Ovary (tissue), 7 donors: ENCODE measurements at regions not wholly inside any gene's neighbourhood (a gene's known extent, or its start where the extent isn't known, plus 50 kb on each side); places are given as distances from the start of the nearest gene placed in this dataset.
"Not testable (repeated sequence)": the region's sequence is repeated elsewhere in the genome, so short reads cannot be mapped to it uniquely, and the experiment has no call there.

Experiments
- DNase-seq, 5 donors: peaks; one replicate each; pipeline ENCODE4 v3.0.0-alpha.2; 2019 to 2020
- H3K27ac ChIP-seq, 2 donors: fragments of 200-600 bp; one replicate each; pipeline versions ENCODE4 v1.5.1 to v1.8.0; 2019 to 2022
- H3K27me3 ChIP-seq: fragments of 200-600 bp; one replicate; pipeline ENCODE4 v1.8.0; 2022
- H3K36me3 ChIP-seq: fragments of 200-600 bp; sonication (generic); one replicate; pipeline ENCODE4 v1.5.1; 2019
- H3K4me1 ChIP-seq: one replicate; pipeline ENCODE4 v1.8.1; 2013; ENCODE audit warnings: mild to moderate bottlenecking, moderate library complexity; ENCODE audit not compliant: insufficient read depth
- H3K4me3 ChIP-seq: fragments of 200-600 bp; sonication (generic); one replicate; pipeline ENCODE4 v1.5.1; 2017
- H3K9me3 ChIP-seq, 2 donors: fragments of 200-600 bp in 1 of 2; sonication (generic) in 1 of 2; one replicate each; pipeline versions ENCODE4 v1.5.1 to v1.8.1; 2013 to 2019; ENCODE audit warnings: mild to moderate bottlenecking in 1 of 2, moderate library complexity in 1 of 2
- EP300 ChIP-seq: sonication (generic); formaldehyde crosslinking; IDR thresholded peaks from one replicate; pipeline ENCODE4 v1.6.1; 2017; ENCODE audit warnings: antibody characterized with exemption
- POLR2A ChIP-seq: fragments of 450-650 bp; IDR thresholded peaks from one replicate; pipeline ENCODE4 v1.6.1; 2017; ENCODE audit warnings: antibody characterized with exemption, mild to moderate bottlenecking, moderate library complexity
- WGBS, 3 donors: extraction: QIAGEN DNeasy Blood & Tissue Kit in 1 of 3; methylation state at CpG; one replicate each; pipeline versions ENCODE4 v1.1.5 to v1.1.7; 2013 to 2017; 5-methylcytosine and 5-hydroxymethylcytosine counted together
- intact Hi-C, 4 donors: fragments of 100-400 bp; cut with DNase I; formaldehyde crosslinking; loops; one replicate each; pipeline versions ENCODE4 v1.11.0 to v1.15.1; 2022 to 2023
- TF ChIP-seq, protein P1 (sequence below), 3 donors: fragments of 450-650 bp in 2 of 3; fragments of 200-600 bp in 1 of 3; IDR thresholded peaks; one replicate each; pipeline versions ENCODE4 v1.5.1 to v1.8.0; 2016 to 2022; ENCODE audit warnings: antibody characterized with exemption in 3 of 3, mild to moderate bottlenecking in 1 of 3
- donor health status: DM: no; HTN: no; CAD: no; lungs with moderate emphysema.
- donor health status: DM: no; HTN: no; CAD: no.
- donor health status: Bipolar disorder and iron deficiency.
- donor health status: DM: no; HTN: no; CAD: no.
- donor health status: DM: yes; HTN: yes; CAD: no.

DNA sequence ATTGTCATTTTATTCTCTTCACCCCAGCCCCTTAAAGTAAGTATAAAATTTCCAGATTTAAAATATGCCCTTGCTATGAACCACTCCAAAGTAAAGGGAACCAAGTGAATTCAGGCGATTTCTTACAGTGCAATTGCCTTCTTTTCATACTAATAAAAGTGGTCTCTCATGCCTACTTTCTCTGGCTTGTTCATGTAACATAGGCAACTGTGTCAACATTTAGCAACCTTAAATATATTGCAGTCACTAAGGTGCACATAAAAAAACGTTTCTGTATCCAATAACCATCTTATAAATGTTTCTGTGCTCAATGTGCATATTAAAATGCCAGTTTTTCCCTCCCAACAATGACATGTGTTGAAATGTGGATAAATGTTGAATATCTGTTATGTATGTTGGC lies 271.6 kb upstream of the DCN start:
- Histone ChIP-seq H3K27me3 (no peaks in the 10 kb centered on the region), H3K4me1 (no peaks in the 10 kb centered on the region), H3K27ac (no peak overlapping the region), H3K9me3 (no peaks in the 10 kb centered on the region), H3K4me3 (no peak overlapping the region), H3K36me3 (no peaks in the 10 kb centered on the region)
- WGBS, 3 donors = 61 to 64% (median 64%) methylated on average over 2 of the region's 2 CpGs
- intact Hi-C loops = no loop called here
- no peak for DNase-seq
- no peak for TF ChIP-seq EP300
- TF ChIP-seq, protein P1, sequence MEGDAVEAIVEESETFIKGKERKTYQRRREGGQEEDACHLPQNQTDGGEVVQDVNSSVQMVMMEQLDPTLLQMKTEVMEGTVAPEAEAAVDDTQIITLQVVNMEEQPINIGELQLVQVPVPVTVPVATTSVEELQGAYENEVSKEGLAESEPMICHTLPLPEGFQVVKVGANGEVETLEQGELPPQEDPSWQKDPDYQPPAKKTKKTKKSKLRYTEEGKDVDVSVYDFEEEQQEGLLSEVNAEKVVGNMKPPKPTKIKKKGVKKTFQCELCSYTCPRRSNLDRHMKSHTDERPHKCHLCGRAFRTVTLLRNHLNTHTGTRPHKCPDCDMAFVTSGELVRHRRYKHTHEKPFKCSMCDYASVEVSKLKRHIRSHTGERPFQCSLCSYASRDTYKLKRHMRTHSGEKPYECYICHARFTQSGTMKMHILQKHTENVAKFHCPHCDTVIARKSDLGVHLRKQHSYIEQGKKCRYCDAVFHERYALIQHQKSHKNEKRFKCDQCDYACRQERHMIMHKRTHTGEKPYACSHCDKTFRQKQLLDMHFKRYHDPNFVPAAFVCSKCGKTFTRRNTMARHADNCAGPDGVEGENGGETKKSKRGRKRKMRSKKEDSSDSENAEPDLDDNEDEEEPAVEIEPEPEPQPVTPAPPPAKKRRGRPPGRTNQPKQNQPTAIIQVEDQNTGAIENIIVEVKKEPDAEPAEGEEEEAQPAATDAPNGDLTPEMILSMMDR (IDR thresholded peaks at IDR 0.05) = no peak
- TF ChIP-seq POLR2A = no peak

GRCh38 chr12:91452464-91452863 lies 269.8 kb upstream of the DCN start:
- H3K36me3 ChIP-seq, DNase-seq, intact Hi-C loops, H3K4me3 ChIP-seq, H3K4me1 ChIP-seq, H3K9me3 ChIP-seq, H3K27ac ChIP-seq, H3K27me3 ChIP-seq: not testable (repeated sequence)
- 90 to 92% methylated on average over 2 of the region's 2 CpGs; no CpG with 5 or more reads in 1 of the 3 donors for WGBS, 3 donors

DNA sequence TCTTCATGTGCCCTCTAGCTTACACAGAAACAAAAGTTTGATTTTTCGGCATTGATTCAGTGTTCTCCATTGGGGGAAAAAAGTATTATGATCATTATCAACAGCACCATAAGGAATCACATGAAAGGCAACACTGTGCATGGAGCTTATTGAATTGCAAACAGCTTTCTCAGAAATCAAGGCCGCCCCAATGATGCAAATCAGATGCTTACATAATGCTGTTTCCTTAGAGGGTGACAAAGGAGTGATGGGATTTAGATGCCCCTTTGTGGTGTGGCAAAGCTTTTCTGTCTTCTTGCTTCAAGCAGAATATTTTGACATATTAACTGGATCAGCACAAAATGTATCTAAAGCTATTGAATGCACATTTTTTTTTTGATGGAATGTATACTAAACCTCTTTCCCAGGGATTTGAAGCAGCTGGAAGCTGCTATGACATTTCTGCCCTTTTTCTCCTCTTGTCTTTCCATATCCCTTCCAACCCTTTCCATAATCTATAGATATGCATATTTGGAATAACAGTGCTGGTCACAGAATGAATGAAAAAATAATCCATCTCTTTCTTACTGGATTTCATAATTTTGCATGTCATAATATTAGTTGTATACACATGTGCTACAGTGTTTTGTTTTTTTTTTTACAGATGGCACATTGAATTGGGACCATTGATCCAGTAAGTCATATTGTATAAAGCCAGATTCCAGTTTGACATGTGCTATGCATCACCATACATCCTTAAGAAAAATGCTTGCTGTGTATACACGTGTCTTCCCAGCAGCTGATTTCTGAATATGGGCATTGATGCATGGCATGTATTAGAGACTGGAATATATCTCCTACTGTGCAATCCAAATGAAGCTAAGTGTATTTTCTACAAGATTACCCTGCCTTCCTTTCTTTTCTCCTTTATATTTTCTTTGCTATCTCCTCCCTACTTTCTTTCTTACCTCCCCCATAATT lies 259.7 kb upstream of the DCN start:
- no peak overlapping the region for H3K27ac ChIP-seq
- H3K9me3 ChIP-seq = no peaks in the 10 kb centered on the region
- H3K27me3 ChIP-seq = no peaks in the 10 kb centered on the region
- 78 to 82% (median 80%) methylated on average over 3 of the region's 3 CpGs for WGBS, 3 donors
- no peak for DNase-seq
- H3K4me1 ChIP-seq = no peaks in the 10 kb centered on the region
- TF ChIP-seq, protein P1 (IDR thresholded peaks at IDR 0.05) = no peak
- no peak for TF ChIP-seq POLR2A
- no peak for TF ChIP-seq EP300
- no peaks in the 10 kb centered on the region for H3K36me3 ChIP-seq
- H3K4me3 ChIP-seq = no peak overlapping the region
- intact Hi-C loops = no loop called here

GRCh38 chr12:91441246-91441645 lies 258.6 kb upstream of the DCN start:
- Histone ChIP-seq H3K9me3 (no peaks in the 10 kb centered on the region), H3K4me1 (no peaks in the 10 kb centered on the region), H3K27ac (no peak overlapping the region), H3K27me3 (no peaks in the 10 kb centered on the region), H3K36me3 (no peaks in the 10 kb centered on the region), H3K4me3 (no peak overlapping the region)
- intact Hi-C loops = no loop called here
- TF ChIP-seq, protein P1 (IDR thresholded peaks at IDR 0.05) = no peak
- TF ChIP-seq EP300 (no peak), POLR2A (no peak)
- DNase-seq = no peak
- WGBS, 3 donors = 94 to 95% (median 94%) methylated on average over 4 of the region's 4 CpGs

DNA sequence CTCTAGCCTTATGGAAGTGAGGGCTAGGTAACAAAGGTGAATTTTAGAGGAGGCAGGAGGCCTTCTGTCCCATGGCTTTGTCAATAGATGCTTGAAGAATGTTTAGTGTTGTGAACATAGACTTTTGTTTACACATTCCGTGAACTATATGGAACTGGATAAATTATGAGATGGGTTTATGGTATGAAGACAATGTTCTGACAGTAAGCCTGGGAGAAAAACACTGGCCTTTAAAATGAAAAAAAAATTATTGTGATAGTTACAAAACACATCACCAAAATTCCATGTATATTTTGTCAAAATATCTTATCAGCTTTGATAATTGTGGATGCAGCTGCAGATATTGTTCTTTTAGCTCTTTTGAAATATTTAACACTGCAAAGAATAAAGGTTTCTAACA lies 251.5 kb upstream of the DCN start:
- no peak for DNase-seq

More for the DNA sequence above, 251.5 kb upstream of the DCN start:
- H3K27me3 ChIP-seq = no peaks in the 10 kb centered on the region
- no peak overlapping the region for H3K27ac ChIP-seq
- TF ChIP-seq, protein P1 (IDR thresholded peaks at IDR 0.05) = no peak
- TF ChIP-seq POLR2A (no peak), EP300 (no peak)
- H3K4me1 ChIP-seq = no peaks in the 10 kb centered on the region
- WGBS, 3 donors = 58 to 71% (median 59%) methylated on average over 1 of the region's 1 CpG
- no peaks in the 10 kb centered on the region for H3K9me3 ChIP-seq
- no peak overlapping the region for H3K4me3 ChIP-seq
- intact Hi-C loops = no loop called here
- H3K36me3 ChIP-seq = no peaks in the 10 kb centered on the region
